HCEC 1CT (cell line): ENCODE measurements at regions not wholly inside any gene's neighbourhood (a gene's known extent, or its start where the extent isn't known, plus 50 kb on each side); places are given as distances from the start of the nearest gene placed in this dataset.

Source experiments
- DNase-seq: peaks from one replicate; pipeline ENCODE4 v3.0.0-alpha.2; 2017

DNA sequence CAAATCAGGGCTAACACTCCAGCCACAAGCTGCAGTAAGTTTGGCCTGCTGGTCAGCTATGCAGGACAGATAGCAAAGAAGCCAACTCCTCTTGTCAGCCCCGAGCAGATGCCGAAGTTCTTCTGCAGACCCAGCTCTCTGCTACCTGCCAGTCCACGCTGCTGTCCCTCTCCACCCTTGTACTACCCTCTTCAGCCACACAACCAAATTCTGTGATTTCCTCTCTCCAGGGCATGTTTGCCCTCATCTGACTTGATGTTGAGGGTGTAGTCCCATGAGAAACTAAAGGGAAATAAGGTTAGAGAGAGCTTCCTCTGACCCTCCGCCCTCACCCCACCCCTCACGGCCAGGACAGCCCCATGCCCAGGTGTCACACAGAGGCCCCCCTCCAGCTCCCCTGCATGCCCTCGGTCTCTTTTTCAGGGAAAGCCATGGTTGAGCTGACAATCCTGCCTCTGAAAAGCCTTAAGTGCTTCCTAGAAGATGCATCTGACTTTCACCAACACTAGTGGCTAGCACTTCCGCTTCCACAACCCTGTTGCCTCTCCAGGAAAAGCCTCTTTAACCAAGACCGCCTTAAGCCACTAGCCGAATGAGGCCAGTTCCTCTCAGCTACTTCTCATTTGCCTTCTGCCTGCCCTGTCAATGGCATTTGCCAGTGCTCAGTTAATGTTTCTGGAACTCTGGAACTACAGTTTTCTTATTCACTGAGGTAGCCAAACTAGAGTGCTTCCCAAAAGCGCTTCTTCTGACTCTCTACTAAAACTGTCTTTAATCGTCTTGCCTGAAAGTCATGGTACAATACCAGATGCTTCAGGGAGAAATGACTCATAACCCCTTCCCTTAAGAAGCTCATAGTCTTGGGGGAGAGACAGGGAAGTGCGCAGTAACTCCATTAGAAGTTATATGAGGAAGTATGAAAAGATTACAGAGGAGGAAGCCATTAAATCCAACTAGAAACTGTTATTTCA is 300.4 kb upstream of the STT3B start:
- no peak for DNase-seq

DNA sequence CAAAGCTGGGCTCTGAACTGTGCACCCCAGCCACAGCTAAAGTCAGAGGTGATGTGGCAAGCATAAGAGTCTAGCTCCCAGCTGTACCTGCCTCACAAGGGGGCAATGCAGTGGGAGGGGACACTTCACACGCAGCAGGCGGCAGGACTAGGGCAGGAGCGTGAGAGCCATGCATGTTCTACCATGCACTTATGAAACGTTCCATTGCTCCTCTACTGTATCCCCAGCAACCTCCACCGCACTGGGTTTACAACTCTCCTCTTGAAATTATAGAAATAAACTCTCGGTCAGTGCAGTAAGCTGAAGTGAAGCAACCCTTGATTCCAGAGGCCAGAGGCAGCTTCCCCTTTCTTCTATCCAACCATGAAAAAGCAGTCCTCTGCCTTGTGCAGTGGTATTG is 298.6 kb upstream of the STT3B start:
- DNase-seq = no peak

GRCh38 chr3:31235062-31235700 is 297.5 kb upstream of the STT3B start:
- DNase-seq = peak; percentile 26

DNA sequence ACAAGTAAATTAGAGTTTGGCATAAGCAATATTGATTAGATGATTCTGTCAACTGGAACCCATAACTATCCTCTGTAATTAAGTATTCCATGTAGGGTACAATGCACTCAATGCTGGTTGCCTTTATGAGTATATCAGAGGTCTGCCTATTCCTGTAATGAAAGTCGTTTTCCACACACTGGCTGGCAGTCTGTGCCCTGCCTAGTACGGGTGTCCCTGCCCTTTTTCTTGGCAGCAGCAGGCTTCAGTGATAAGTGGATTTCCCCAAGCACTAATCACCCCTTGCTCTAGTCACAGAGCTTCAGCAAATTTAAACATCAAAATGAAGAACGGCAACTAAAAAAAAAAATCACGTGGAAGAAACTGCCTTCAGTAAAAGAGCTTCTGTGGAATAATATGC is 294.8 kb upstream of the STT3B start:
- DNase-seq = no peak

GRCh38 chr3:31240013-31240412 is 292.7 kb upstream of the STT3B start:
- DNase-seq = no peak

DNA sequence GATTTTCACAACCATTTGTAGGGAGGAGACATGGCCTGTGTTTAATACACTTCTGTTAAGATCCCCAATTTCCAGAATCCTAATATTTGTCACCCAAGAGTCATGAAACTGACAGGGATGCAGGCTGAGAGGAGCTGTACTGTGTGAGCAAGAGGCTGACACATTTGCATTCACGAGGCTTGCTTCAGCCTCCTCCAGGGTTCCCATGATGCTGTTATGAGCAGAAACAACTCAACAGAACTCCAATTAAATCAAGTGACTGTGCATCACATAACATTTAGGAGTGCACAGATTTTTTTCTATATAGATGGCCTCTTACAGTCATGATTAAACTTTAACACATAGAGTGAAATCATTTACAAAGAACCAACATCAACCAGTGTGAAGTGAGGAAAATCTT is 292.3 kb upstream of the STT3B start:
- no peak for DNase-seq

DNA sequence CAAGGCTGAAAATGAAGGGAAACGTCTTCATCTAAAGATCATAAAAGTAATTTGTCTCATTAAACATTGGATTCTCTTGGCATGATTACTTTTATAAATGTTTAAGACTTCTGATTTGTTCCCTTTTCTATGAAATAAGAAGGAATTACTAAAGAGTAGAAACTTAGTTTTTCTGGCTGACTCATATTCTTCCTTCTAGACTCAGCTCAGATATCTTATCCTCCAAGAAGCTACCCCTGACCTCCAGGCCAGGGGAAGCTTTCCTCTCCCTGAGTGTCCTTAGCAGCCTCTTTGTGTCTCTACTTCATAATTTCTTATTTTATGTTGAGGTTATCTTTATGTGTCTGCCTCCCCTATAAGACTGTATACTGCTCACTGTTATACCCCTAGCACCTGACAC is 291.9 kb upstream of the STT3B start:
- DNase-seq = no peak

DNA sequence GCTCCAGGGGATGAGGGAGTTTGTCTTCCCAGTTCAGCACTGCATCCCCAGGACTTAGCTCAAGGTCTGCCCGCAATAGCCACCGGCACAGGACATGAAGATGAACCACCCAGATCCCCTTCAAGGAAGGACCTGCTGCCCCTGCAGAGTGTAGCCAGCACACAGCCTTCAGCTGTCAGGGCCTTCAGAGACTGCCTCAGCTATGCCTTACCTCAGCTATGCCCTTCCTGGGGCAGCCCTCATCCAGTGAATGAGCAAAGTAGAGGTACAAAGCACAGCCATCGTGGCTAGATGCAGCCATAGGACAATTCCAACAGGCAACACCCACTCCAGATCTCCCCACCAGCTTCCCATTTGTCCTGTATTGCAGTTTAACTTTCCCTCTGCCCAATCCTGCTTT is 291.2 kb upstream of the STT3B start:
- DNase-seq = no peak

- no peak for DNase-seq
Observed at GRCh38 chr3:31242026-31242960, 290.4 kb upstream of the STT3B start.

DNA sequence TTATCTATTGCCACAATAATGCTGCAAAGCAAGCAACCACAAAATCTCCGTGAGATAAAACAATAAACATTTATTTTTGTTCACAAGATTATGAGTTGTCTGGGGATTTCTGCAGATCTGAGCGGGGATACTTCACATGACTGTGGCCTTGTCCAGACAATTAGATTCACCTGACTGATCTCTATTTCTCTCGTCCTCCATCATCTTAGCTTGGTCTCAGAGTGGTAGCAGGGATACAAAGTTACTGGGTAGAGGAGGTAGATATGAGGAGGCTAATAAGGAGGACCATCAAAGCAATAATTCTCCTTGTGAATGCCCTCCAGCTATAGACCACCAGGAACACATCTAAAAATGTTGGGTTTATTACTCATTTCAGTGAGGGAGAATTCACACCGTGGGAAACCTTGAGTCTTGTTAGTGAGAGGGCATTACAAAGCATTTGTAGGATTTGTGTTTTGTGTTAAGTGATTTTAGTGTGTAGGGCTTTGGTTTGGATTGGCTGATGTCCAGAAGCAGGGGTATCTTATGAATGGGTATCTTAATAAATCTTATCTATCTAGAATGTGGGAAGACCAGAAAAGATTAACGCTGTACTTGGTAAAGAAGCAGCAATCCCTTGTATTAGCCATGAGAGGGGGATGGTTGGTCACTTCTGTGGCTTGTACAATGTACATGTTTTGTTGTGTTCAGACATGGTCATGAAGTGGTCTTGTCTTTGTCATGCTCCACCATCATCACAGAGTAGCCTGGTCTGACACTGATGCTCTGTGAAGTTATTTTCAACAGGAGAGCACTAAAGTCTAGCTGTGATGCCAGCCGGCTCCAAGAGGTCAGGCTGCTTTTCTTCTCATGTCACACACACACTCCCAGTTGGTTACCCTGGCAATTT is 287.6 kb upstream of the STT3B start:
- no peak for DNase-seq

DNA sequence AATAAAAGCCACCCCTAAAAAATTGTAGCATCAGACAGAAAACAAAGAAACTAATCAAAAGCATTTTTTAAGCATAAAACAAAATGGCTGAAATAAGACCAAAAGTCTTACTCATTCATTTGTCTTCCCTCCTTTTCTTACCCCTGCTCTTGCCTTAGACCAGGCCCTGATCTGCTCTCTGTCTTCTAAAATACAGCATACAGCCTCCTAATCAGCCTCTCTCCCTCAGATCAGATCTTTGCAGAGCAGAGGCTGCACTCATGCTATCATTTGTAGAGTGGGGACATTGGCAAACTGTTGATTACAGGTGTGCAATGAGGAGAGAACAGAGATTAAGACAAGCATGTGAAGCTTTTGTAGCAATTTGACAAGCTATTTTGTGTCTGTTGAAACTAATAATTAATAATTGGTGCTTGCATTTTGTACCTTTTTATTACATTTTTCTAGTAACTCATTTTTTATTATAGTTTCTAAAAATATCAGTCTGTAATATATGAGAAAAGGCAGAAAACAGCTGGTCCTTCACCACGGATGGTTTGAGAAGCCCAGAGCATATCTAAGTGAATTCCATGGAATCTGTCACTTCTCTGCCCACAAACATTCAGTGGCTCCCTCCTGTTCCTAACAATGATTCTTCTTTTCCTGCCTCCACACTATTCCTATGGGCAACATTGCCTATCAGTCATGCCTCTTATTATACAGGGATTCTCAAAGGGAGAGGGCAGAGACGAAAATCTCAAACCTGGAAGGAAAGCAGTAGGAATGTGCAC is 286.2 kb upstream of the STT3B start:
- no peak for DNase-seq

- no peak for DNase-seq
Observed at GRCh38 chr3:31247063-31247447, 285.7 kb upstream of the STT3B start.

DNA sequence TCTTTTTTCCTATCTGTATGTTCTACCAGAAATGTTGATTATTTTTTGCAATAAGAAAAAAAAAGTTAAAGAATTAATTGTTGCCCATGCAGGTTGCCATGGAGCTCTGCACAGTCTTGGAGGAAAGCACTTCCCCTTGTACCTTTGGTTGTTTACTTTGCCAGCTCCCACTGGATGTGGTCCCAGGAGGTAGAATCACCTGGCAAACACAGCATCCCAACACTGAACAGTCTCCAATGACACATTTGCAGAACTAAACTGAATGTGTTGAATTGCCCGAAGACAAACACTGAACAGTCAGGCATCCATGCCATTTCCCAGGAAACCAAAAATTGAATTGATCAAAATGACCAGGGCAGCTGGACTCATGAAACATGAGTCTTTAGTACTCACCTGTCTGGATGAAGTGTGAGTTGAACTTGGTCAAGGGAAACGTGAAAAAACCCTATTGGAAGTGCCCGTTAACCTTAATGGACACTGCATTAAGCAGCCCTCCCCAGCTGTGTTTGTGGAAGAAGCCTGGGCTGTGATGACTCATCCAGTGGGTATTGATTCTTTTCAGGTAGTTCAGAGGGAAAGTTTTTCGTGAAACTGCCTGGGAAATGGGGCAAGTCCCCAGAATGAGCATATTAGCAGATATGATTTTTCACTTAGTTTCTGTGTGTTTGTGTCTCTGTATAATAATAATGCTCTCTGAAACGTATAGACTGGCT is 284.7 kb upstream of the STT3B start:
- DNase-seq = no peak

DNA sequence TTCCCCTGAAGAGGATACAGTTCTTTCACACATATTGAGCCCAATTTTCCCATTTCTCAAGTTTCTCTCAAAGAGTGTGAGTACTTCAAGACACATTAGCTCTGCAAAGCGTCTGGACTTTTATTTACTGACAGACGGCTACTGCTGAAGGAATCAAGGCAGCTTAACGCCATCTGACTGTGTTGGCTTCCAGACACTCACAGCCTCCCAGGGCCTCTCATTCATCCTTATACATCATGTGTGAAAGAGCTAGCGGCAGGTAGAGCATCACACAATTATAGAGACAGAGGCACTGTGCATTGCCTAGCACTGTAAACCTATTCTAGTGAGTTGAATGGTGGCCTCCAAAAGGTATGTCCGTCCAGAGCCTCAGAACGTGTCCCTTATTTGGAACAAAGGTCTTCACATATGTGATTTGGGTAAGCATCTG is 284.1 kb upstream of the STT3B start:
- no peak for DNase-seq

DNA sequence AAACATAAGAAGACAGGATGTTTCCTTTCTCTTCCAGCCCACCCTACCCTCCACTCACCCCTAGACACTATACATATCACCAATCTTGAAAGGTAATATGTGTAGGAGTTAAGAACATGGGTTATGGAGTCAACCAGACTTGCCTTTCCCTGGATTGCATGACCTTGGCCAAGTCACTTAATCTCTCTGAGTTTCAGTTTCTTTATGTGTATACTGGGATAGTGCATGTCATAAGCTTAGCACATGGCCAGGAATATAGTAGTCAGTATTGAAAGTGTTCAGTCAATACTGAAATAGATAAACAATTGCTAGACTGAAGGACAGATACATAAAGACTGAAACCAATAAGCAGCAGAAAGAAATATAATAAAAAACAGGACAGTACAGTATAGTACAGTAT is 283.2 kb upstream of the STT3B start:
- no peak for DNase-seq

- DNase-seq = no peak
Observed at GRCh38 chr3:31250116-31250777, 282.5 kb upstream of the STT3B start.

DNA sequence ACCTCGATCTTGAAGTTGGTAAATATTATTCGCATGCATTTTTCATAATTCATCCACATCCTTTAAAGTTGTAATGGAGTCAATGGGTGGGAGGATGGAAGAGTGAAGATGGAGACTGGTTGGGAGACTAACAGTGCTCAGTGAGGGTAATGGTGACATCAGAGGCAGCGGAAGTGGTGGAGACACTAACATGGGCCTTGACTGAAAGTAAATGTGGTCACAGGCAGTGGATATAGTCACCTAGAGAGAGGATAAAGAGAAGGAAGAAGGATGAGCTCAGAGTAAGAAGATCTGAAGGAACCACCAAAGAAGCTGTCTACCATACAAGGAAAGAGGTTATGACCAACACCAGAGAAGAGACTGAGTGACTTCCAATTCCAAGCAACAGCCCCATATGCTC is 281.6 kb upstream of the STT3B start:
- no peak for DNase-seq

- no peak for DNase-seq
Observed at GRCh38 chr3:31252216-31253185, 280.2 kb upstream of the STT3B start.

GRCh38 chr3:31253782-31254181 is 278.9 kb upstream of the STT3B start:
- peak; percentile 58 for DNase-seq
